HG03045 (cell line): ENCODE measurements at regions not wholly inside any gene's neighbourhood (a gene's known extent, or its start where the extent isn't known, plus 50 kb on each side); places are given as distances from the start of the nearest gene placed in this dataset.
"Not testable (repeated sequence)": the region's sequence is repeated elsewhere in the genome, so short reads cannot be mapped to it uniquely, and the experiment has no call there.

Experiments
- ATAC-seq: cut with Tn5 transposase; IDR thresholded peaks from one replicate; pipeline ENCODE4 v1.9.1; 2021; ENCODE audit warnings: mild to moderate bottlenecking, moderate library complexity; ENCODE audit not compliant: unreplicated experiment

- ATAC-seq = no peak
Measured at GRCh38 chr5:7202846-7203245, 193.1 kb upstream of the ADCY2 start.

GRCh38 chr5:7207979-7208378 lies 188.0 kb upstream of the ADCY2 start:
- no peak for ATAC-seq

DNA sequence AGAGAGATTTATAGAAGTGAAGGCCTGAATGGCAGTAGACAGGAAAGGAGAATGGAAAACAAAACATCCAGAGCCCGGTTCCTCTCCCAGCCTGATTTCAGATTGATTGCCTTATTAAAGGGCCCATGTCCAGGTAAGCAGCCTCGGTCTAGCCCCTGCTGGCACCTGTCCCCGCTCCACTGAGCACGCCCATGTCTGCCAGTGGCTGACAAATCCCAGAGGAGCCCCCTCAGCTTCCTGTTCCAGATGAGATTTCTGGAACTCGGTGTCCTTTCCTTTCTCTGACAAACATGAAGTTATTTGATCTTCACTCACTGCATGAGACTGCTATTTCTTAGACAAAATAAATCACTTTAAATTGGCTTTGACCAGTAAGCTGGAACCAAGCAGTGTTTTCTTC lies 187.0 kb upstream of the ADCY2 start:
- no peak for ATAC-seq

DNA sequence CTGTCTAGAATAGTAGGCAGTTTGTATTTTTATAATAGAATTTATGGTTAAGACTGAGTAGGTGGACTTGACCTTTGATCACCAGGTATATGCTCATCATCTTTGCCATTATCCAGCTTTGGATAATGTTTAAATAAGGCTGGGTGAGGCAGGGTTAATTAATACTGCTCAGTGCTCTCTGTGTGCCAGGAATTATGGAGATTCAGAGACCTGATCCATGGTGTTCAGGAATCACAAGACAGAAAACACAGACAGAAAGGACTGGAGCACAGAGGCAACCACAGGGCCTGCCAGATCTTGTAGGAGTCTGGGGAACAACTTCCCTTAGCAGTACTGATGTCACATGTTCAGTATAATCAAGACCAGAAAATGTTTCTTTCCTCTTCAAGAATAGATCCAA lies 186.3 kb upstream of the ADCY2 start:
- no peak for ATAC-seq

- ATAC-seq = no peak
Measured at GRCh38 chr5:7210549-7210948, 185.4 kb upstream of the ADCY2 start.

- no peak for ATAC-seq
Measured at GRCh38 chr5:7213525-7213924, 182.4 kb upstream of the ADCY2 start.

- ATAC-seq = no peak
Measured at GRCh38 chr5:7214906-7215416, 181.0 kb upstream of the ADCY2 start.

- no peak for ATAC-seq
Measured at GRCh38 chr5:7218141-7218540, 177.8 kb upstream of the ADCY2 start.

DNA sequence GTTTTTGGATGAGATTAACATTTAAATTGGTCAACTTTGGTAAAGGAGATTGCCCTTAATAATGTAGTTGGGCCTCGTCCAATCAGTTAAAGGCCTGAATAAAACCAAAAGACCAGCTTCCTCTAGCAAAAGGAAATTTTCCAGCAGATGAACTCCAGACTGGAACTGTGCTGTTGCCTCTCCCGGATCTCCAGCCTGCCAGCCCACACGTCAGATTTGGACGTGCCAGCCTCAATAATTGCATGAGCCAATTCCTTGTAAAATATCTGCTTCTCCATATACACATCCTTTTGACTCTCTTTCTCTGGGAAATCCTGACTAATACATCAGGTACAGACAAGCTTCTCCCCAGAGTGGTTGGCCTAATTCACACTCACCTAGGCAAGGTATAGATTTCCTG lies 175.8 kb upstream of the ADCY2 start:
- no peak for ATAC-seq

GRCh38 chr5:7221041-7221440 lies 174.9 kb upstream of the ADCY2 start:
- no peak for ATAC-seq

- no peak for ATAC-seq
Measured at GRCh38 chr5:7225826-7226225, 170.1 kb upstream of the ADCY2 start.

- no peak for ATAC-seq
Measured at GRCh38 chr5:7242118-7242710, 153.7 kb upstream of the ADCY2 start.

GRCh38 chr5:7244208-7244607 lies 151.7 kb upstream of the ADCY2 start:
- no peak for ATAC-seq

- ATAC-seq = no peak
Measured at GRCh38 chr5:7245121-7245651, 150.8 kb upstream of the ADCY2 start.

GRCh38 chr5:7246287-7246686 lies 149.7 kb upstream of the ADCY2 start:
- no peak for ATAC-seq

DNA sequence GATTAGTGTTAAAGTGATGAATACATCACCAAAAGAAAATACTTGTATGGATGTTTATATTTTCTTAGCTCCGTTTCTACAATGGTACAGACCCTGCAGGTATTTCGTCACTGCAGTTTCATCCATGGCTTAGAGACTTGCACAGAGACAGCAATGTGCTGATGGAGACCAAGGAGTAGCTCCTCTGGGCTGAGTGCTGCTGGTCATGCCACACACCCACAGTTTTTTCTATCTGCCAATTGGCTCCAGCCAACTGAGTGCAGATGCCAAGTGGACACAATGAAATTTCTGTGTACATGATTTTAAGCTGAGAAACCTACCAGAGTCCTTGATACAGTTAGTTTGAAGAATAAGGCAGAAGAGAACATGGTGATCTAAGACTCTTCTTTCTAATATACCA lies 145.9 kb upstream of the ADCY2 start:
- no peak for ATAC-seq

DNA sequence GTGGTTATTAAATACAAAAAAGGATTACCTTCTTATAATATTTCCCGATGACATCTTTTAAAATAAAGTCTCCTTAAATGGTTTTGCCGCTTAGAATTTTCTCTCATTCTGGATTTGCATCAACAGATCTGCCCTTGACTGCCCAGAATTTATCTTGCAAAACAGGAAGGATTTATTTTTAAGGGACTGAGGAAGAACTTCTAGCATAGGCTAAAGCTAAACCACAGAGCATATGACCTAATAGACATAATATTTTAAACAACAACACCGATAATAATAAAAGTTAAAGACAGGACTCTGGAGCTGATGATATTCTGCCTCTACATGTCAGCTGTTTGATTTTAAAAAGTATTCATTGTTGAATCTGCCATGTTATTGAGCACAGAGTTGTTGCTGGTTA lies 145.3 kb upstream of the ADCY2 start:
- no peak for ATAC-seq

GRCh38 chr5:7251132-7251531 lies 144.8 kb upstream of the ADCY2 start:
- no peak for ATAC-seq

DNA sequence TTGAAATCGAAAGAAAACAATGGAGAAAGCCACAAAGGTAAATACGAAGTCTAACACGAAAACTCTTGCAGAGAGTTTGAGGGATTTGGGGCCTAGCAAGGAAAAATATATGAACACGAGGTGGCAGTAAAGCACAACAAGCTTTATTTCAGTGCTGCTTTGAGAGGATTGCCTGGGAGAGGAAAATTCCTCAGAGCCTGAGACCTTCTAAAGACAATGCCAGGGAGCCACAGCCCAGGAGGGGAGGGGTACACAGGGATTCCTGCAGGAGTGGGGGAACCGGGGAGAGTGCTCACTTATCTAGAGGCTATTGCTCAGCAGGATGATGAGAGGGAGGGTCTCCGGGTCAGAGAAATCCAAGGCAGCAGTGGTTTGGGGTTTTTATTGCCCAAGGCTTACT lies 134.9 kb upstream of the ADCY2 start:
- ATAC-seq = no peak

GRCh38 chr5:7261900-7262299 lies 134.0 kb upstream of the ADCY2 start:
- no peak for ATAC-seq

DNA sequence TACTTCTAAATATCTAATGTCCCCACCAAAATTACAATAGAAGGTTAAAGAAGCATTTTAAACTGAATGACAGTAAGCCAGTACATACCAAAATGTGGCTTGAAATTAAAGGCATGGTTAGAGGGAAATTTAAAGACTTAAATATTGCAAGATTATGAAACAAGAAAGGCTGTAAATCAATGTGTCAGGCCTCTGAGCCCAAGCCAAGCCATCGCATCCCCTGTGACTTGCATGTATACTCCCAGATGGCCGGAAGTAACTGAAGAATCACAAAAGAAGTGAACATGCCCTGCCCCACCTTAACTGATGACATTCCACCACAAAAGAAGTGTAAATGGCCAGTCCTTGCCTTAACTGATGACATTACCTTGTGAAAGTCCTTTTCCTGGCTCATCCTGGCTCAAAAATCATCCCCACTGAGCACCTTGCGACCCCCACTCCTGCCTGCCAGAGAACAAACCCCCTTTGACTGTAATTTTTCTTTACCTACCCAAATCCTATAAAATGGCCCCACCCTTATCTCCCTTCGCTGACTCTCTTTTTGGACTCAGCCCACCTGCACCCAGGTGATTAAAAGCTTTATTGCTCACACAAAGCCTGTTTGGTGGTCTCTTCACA lies 132.4 kb upstream of the ADCY2 start:
- not testable (repeated sequence) for ATAC-seq

DNA sequence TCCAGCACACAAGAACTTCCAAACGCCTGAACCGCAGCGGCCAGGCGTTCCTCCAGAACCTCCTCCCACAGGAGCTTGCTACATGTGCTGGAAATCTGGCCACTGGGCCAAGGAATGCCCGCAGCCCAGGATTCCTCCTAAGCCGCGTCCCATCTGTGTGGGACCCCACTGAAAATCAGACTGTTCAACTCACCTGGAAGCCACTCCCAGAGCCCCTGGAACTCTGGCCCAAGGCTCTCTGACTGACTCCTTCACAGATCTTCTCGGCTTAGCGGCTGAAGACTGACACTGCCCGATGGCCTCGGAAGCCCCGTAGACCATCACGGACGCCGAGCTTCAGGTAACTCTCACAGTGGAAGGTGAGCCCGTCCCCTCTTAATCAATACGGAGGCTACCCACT lies 130.2 kb upstream of the ADCY2 start:
- ATAC-seq = not testable (repeated sequence)

GRCh38 chr5:7268722-7269121 lies 127.2 kb upstream of the ADCY2 start:
- ATAC-seq = not testable (repeated sequence)
